A673 (cell line): ENCODE measurements at regions not wholly inside any gene's neighbourhood (a gene's known extent, or its start where the extent isn't known, plus 50 kb on each side); places are given as distances from the start of the nearest gene placed in this dataset.
"Not testable (repeated sequence)": the region's sequence is repeated elsewhere in the genome, so short reads cannot be mapped to it uniquely, and the experiment has no call there.

Experiments
- EZH2 ChIP-seq: fragments of 200-600 bp; sonication (generic); IDR thresholded peaks from 2 replicates; pipeline ENCODE4 v1.6.1; 2017; ENCODE audit warnings: borderline replicate concordance, low read depth, mild to moderate bottlenecking, mixed read lengths, antibody characterized with exemption, low read length; ENCODE audit not compliant: poor library complexity, severe bottlenecking
- TF ChIP-seq, protein P1 (sequence below): fragments of 300-800, 200-600 bp; sonication (generic); conservative IDR thresholded peaks from 2 replicates; pipeline ENCODE4 v1.5.1; 2017; ENCODE audit warnings: low read depth, mild to moderate bottlenecking, antibody characterized with exemption, low read length, moderate library complexity, mixed read lengths

DNA sequence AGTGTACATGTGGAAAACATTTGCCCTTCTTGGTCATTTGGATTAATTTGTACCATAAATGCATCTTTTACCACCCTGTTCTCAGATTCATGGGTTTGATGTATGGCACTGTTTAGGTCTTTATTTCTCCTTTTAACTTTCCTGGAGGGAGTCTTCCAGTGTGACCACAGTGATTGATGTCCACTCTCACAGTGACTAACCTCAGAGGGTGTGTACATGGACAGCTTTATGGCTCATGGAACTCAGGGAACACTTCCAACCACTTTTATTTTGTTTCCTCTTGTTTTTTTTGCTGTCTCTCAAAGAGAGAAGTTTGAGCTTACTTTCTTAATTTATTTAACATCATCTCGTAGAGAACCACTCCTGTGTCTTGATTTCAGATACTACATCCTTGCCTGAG is 489.8 kb upstream of the CHD1 start:
- TF ChIP-seq, protein P1, sequence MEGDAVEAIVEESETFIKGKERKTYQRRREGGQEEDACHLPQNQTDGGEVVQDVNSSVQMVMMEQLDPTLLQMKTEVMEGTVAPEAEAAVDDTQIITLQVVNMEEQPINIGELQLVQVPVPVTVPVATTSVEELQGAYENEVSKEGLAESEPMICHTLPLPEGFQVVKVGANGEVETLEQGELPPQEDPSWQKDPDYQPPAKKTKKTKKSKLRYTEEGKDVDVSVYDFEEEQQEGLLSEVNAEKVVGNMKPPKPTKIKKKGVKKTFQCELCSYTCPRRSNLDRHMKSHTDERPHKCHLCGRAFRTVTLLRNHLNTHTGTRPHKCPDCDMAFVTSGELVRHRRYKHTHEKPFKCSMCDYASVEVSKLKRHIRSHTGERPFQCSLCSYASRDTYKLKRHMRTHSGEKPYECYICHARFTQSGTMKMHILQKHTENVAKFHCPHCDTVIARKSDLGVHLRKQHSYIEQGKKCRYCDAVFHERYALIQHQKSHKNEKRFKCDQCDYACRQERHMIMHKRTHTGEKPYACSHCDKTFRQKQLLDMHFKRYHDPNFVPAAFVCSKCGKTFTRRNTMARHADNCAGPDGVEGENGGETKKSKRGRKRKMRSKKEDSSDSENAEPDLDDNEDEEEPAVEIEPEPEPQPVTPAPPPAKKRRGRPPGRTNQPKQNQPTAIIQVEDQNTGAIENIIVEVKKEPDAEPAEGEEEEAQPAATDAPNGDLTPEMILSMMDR = not testable (repeated sequence)
- TF ChIP-seq EZH2 = not testable (repeated sequence)
